Peyer's patch (tissue), 4 donors: ENCODE measurements at regions not wholly inside any gene's neighbourhood (a gene's known extent, or its start where the extent isn't known, plus 50 kb on each side); places are given as distances from the start of the nearest gene placed in this dataset.

Experiments used
- DNase-seq, 3 donors: peaks; one replicate each; pipeline ENCODE4 v3.0.0-alpha.2; 2017 to 2019
- H3K27ac ChIP-seq, 4 donors: fragments of 200-600 bp; sonication (generic); one replicate each; pipeline ENCODE4 v1.5.1; 2016 to 2019
- H3K27me3 ChIP-seq, 2 donors: fragments of 200-600 bp; sonication (generic); one replicate each; pipeline ENCODE4 v1.5.1; 2019
- H3K36me3 ChIP-seq, 3 donors: fragments of 200-600 bp; sonication (generic); one replicate each; pipeline ENCODE4 v1.5.1; 2016 to 2019
- H3K4me1 ChIP-seq, 4 donors: fragments of 200-600 bp; sonication (generic); one replicate each; pipeline ENCODE4 v1.5.1; 2016 to 2019
- H3K4me3 ChIP-seq, 4 donors: fragments of 200-600 bp; sonication (generic); 1 replicate in 3 of 4; 2 replicates in 1 of 4; pipeline ENCODE4 v1.5.1; 2016 to 2019; ENCODE audit warnings: mild to moderate bottlenecking in 1 of 4
- H3K9me3 ChIP-seq, 4 donors: fragments of 200-600 bp; sonication (generic); one replicate each; pipeline ENCODE4 v1.5.1; 2016 to 2019; ENCODE audit warnings: mild to moderate bottlenecking in 1 of 4
- CTCF ChIP-seq, 6 experiments: fragments of 450-650 bp in 4 of 6; fragments of 200-600 bp in 2 of 6; sonication (generic) in 1 of 6; IDR thresholded peaks; one replicate each; pipeline ENCODE4 v1.5.1; 2017 to 2019; ENCODE audit warnings: antibody characterized with exemption in 6 of 6, mild to moderate bottlenecking in 3 of 6, moderate library complexity in 1 of 6
- POLR2A ChIP-seq, 2 donors: fragments of 450-650 bp; IDR thresholded peaks; one replicate each; pipeline ENCODE4 v1.5.1; 2017; ENCODE audit warnings: antibody characterized with exemption in 2 of 2, mild to moderate bottlenecking in 2 of 2, moderate library complexity in 2 of 2

DNA sequence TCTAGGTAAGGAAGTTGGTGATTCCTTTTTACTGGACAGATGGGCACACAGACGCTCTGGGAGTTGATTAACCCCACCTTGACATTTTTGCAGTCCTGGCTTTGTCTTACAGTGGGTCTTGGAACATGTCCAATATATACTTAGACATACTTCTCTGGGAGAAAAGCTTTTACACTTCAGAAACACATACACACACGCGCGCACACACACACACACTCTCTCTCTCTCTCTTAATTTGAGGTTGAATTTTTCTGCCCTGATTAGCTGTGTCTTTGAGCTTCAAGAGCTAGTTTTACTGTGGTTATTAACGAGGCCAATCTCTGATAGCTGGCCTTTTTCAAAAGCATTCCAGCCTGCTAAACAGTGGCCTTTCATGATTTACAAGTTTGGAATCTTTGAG lies 215.0 kb downstream of the MYCN start:
- no peaks in the 10 kb centered on the region for H3K36me3 ChIP-seq
- H3K9me3 ChIP-seq = no peaks in the 10 kb centered on the region
- H3K4me1 ChIP-seq = no peaks in the 10 kb centered on the region
- no peak overlapping the region for H3K4me3 ChIP-seq
- no peaks in the 10 kb centered on the region for H3K27me3 ChIP-seq
- DNase-seq = no peak
- TF ChIP-seq CTCF (IDR thresholded peaks at IDR 0.05) (no peak), POLR2A (IDR thresholded peaks at IDR 0.05) (no peak)
- no peak overlapping the region for H3K27ac ChIP-seq

GRCh38 chr2:16154501-16155280 lies 214.3 kb downstream of the MYCN start:
- H3K4me3 ChIP-seq = no peak overlapping the region
- H3K36me3 ChIP-seq = no peaks in the 10 kb centered on the region
- no peaks in the 10 kb centered on the region for H3K27me3 ChIP-seq
- H3K4me1 ChIP-seq = no peaks in the 10 kb centered on the region
- H3K9me3 ChIP-seq = no peaks in the 10 kb centered on the region
- no peak overlapping the region for H3K27ac ChIP-seq
- TF ChIP-seq CTCF (IDR thresholded peaks at IDR 0.05) (no peak), POLR2A (IDR thresholded peaks at IDR 0.05) (no peak)
- DNase-seq = no peak

GRCh38 chr2:16154061-16154460 lies 213.7 kb downstream of the MYCN start:
- Histone ChIP-seq H3K9me3 (no peaks in the 10 kb centered on the region), H3K27me3 (no peaks in the 10 kb centered on the region), H3K27ac (no peak overlapping the region), H3K36me3 (no peaks in the 10 kb centered on the region), H3K4me3 (no peak overlapping the region), H3K4me1 (no peaks in the 10 kb centered on the region)
- no peak for TF ChIP-seq POLR2A (IDR thresholded peaks at IDR 0.05)
- TF ChIP-seq CTCF (IDR thresholded peaks at IDR 0.05) = no peak
- no peak for DNase-seq

- DNase-seq = no peak
- no peak overlapping the region for H3K4me3 ChIP-seq
- H3K27me3 ChIP-seq = no peaks in the 10 kb centered on the region
- no peaks in the 10 kb centered on the region for H3K4me1 ChIP-seq
- no peaks in the 10 kb centered on the region for H3K9me3 ChIP-seq
- H3K36me3 ChIP-seq = no peaks in the 10 kb centered on the region
- no peak overlapping the region for H3K27ac ChIP-seq
- no peak for TF ChIP-seq CTCF (IDR thresholded peaks at IDR 0.05)
- no peak for TF ChIP-seq POLR2A (IDR thresholded peaks at IDR 0.05)
Measured at GRCh38 chr2:16153754-16154035, 213.3 kb downstream of the MYCN start.

- DNase-seq = no peak
- Histone ChIP-seq H3K9me3 (no peaks in the 10 kb centered on the region), H3K36me3 (no peaks in the 10 kb centered on the region), H3K27me3 (no peaks in the 10 kb centered on the region), H3K27ac (no peak overlapping the region), H3K4me1 (no peaks in the 10 kb centered on the region), H3K4me3 (no peak overlapping the region)
- TF ChIP-seq CTCF (IDR thresholded peaks at IDR 0.05) (no peak), POLR2A (IDR thresholded peaks at IDR 0.05) (no peak)
Measured at GRCh38 chr2:16152928-16153753, 212.8 kb downstream of the MYCN start.
